GM23338 (cell line): ENCODE measurements at regions not wholly inside any gene's neighbourhood (a gene's known extent, or its start where the extent isn't known, plus 50 kb on each side); places are given as distances from the start of the nearest gene placed in this dataset.

Experiments
- CREB1 ChIP-seq: fragments of 250-450 bp; sonication (Bioruptor Pico); IDR thresholded peaks from 2 replicates; pipeline ENCODE4 v1.5.0; 2020; ENCODE audit warnings: low read depth, mild to moderate bottlenecking, moderate library complexity
- CTCF ChIP-seq, 2 experiments: fragments of 200-600 bp in 1 of 2; sonication (generic) in 1 of 2; conservative IDR thresholded peaks; 2 replicates each; pipeline versions ENCODE4 v1.5.1 to v1.6.1; 2016 to 2017; ENCODE audit warnings: antibody characterized with exemption in 2 of 2, low read depth in 2 of 2, mild to moderate bottlenecking in 2 of 2, moderate library complexity in 1 of 2
- ETS1 ChIP-seq: IDR thresholded peaks from 2 replicates; pipeline ENCODE4 v1.6.1; 2016; ENCODE audit warnings: antibody characterized with exemption
- EZH2 ChIP-seq: fragments of 200-600 bp; sonication (generic); IDR thresholded peaks from one replicate; pipeline ENCODE4 v1.8.0; 2017; ENCODE audit warnings: antibody characterized with exemption, mild to moderate bottlenecking, low read depth; ENCODE audit not compliant: unreplicated experiment
- EZH2phosphoT487 ChIP-seq: fragments of 200-600 bp; sonication (generic); IDR thresholded peaks from one replicate; pipeline ENCODE4 v1.8.1; 2018; ENCODE audit warnings: antibody characterized with exemption; ENCODE audit not compliant: unreplicated experiment
- JUNB ChIP-seq: IDR thresholded peaks from one replicate; pipeline ENCODE4 v1.6.1; 2016; ENCODE audit warnings: antibody characterized with exemption; ENCODE audit not compliant: unreplicated experiment
- NANOG ChIP-seq: IDR thresholded peaks from 2 replicates; pipeline ENCODE4 v1.6.1; 2016; ENCODE audit warnings: antibody characterized with exemption, borderline replicate concordance
- POLR2AphosphoS5 ChIP-seq: IDR thresholded peaks from 2 replicates; pipeline ENCODE4 v1.6.1; 2016; ENCODE audit warnings: antibody characterized with exemption, low read depth
- REST ChIP-seq: IDR thresholded peaks from one replicate; pipeline ENCODE4 v1.6.1; 2018; ENCODE audit warnings: antibody characterized with exemption; ENCODE audit not compliant: unreplicated experiment
- STAT1 ChIP-seq: IDR thresholded peaks from one replicate; pipeline ENCODE4 v1.6.1; 2016; ENCODE audit warnings: antibody characterized with exemption; ENCODE audit not compliant: unreplicated experiment
- ZNF331 ChIP-seq: fragments of 250-450 bp; sonication (Bioruptor Pico); IDR thresholded peaks from 2 replicates; pipeline ENCODE4 v1.5.0; 2020; ENCODE audit warnings: low read depth, mild to moderate bottlenecking, moderate library complexity
- ZNF462 ChIP-seq: fragments of 250-450 bp; sonication (Bioruptor Pico); IDR thresholded peaks from 2 replicates; pipeline ENCODE4 v1.5.0; 2020; ENCODE audit warnings: mild to moderate bottlenecking, moderate library complexity

- no peak for TF ChIP-seq POLR2AphosphoS5
- no peak for TF ChIP-seq EZH2
- TF ChIP-seq CTCF (conservative IDR thresholded peaks at IDR 0.05; ENCODE audit: low read depth in 2 of 2) = no peak
- TF ChIP-seq REST = no peak
- TF ChIP-seq STAT1 = no peak
- TF ChIP-seq CREB1 (CRISPR knock-in tag) = no peak
- no peak for TF ChIP-seq EZH2phosphoT487
- TF ChIP-seq JUNB = no peak
- TF ChIP-seq ZNF331 (CRISPR knock-in tag) = no peak
- no peak for TF ChIP-seq ETS1
- no peak for TF ChIP-seq ZNF462 (CRISPR knock-in tag)
- no peak for TF ChIP-seq NANOG
Measured at GRCh38 chr2:198749364-198749763, 708.4 kb downstream of the SATB2 start.
